Astrocyte (in vitro differentiated cells and primary cell): ENCODE measurements at regions not wholly inside any gene's neighbourhood (a gene's known extent, or its start where the extent isn't known, plus 50 kb on each side); places are given as distances from the start of the nearest gene placed in this dataset.

Source experiments
- EZH2 ChIP-seq: IDR thresholded peaks from 2 replicates; pipeline ENCODE4 v1.6.1; 2012; ENCODE audit warnings: mild to moderate bottlenecking, low read length, inconsistent platforms; ENCODE audit not compliant: insufficient read depth
- TF ChIP-seq, protein P1 (sequence below): IDR thresholded peaks from 2 replicates; pipeline ENCODE4 v1.5.1; 2011; ENCODE audit warnings: low read depth, mild to moderate bottlenecking, inconsistent platforms, low read length, moderate library complexity; ENCODE audit not compliant: insufficient read depth

DNA sequence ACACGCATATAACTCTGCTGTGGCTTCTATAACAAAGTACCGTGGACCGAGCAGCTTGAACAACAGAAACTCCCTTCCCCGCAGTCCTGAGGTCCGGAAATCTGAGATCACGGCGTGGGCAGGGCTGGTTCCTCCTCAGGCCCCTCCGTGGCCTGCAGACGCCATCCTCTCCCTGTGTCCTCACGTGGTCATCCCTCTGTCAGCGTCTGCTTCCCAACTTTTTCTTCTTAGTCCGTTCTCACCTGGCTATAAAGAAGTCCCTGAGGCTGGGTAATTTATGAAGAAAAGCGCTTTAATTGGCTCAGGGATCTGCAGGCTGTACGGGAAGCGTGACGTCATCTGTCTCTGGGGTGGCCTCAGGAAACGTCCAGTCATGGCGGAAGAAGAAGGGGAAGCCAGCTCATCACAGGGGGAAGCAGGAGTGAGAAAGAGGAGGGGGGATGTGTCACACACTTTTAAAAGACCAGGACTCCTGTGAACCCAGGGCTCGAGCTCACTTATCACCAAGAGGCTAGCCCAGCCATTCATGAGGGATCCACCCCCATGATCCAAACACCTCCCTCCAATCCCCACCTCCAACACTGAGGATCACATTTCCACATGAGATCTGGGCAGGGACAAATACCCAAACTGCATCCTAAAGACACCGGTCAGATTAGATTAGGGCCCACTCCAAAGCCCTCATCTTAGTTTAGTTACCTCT is 91.2 kb upstream of the INSIG1 start:
- TF ChIP-seq, protein P1, sequence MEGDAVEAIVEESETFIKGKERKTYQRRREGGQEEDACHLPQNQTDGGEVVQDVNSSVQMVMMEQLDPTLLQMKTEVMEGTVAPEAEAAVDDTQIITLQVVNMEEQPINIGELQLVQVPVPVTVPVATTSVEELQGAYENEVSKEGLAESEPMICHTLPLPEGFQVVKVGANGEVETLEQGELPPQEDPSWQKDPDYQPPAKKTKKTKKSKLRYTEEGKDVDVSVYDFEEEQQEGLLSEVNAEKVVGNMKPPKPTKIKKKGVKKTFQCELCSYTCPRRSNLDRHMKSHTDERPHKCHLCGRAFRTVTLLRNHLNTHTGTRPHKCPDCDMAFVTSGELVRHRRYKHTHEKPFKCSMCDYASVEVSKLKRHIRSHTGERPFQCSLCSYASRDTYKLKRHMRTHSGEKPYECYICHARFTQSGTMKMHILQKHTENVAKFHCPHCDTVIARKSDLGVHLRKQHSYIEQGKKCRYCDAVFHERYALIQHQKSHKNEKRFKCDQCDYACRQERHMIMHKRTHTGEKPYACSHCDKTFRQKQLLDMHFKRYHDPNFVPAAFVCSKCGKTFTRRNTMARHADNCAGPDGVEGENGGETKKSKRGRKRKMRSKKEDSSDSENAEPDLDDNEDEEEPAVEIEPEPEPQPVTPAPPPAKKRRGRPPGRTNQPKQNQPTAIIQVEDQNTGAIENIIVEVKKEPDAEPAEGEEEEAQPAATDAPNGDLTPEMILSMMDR, result no peak
- no peak for TF ChIP-seq EZH2
